GM12891 (cell line): ENCODE measurements at regions not wholly inside any gene's neighbourhood (a gene's known extent, or its start where the extent isn't known, plus 50 kb on each side); places are given as distances from the start of the nearest gene placed in this dataset.

Experiments used
- POLR2A ChIP-seq: IDR thresholded peaks from 2 replicates; pipeline ENCODE4 v1.6.1; 2011; ENCODE audit warnings: low read depth, low read length, control low read depth
- POLR2AphosphoS5 ChIP-seq: IDR thresholded peaks from 2 replicates; pipeline ENCODE4 v1.6.1; 2011; ENCODE audit warnings: low read depth, low read length, control low read depth

GRCh38 chr6:94272327-94272726, 853.0 kb upstream of the EPHA7 start:
- TF ChIP-seq POLR2AphosphoS5 (no peak), POLR2A (no peak)
